ENCODE measurements at regions not wholly inside any gene's neighbourhood (a gene's known extent, or its start where the extent isn't known, plus 50 kb on each side); places are given as distances from the start of the nearest gene placed in this dataset.
A peak's percentile ranks its signal among the peaks of the same experiment; 100 is the strongest.

GRCh38 chr15:95816591-95816990 lies 513.9 kb upstream of the NR2F2 start:
- H3K27ac ChIP-seq = no peak overlapping the region
- H3K27me3 ChIP-seq (replicated peaks; ENCODE audit: insufficient read depth) = no peaks in the 10 kb centered on the region
- no peaks in the 10 kb centered on the region for H3F3A ChIP-seq (ENCODE audit: insufficient read depth)
- peak; percentile 48 for DNase-seq
- TF ChIP-seq EZH2 (IDR thresholded peaks at IDR 0.05; ENCODE audit: insufficient read depth, poor library complexity, severe bottlenecking) (no peak), EZH2phosphoT487 (IDR thresholded peaks at IDR 0.05; ENCODE audit: insufficient read depth, low read depth) (no peak)
- H3K79me2 ChIP-seq (ENCODE audit: insufficient read depth) = no peaks in the 10 kb centered on the region
- no peak overlapping the region for H2AFZ ChIP-seq
- H3K4me3 ChIP-seq = no peak overlapping the region
- 40 to 46% methylated on average over 4 of the region's 4 CpGs for WGBS, 2 experiments (ENCODE audit: low coverage in 1 of 2, low lambda C conversion rate in 2 of 2, missing lambda C conversion rate in 2 of 2)
- H3K9ac ChIP-seq = no peak overlapping the region
- H4K20me1 ChIP-seq (ENCODE audit: insufficient read depth) = no peaks in the 10 kb centered on the region
- no peak overlapping the region for H3K4me2 ChIP-seq (ENCODE audit: unreplicated experiment)
- no peaks in the 10 kb centered on the region for H3K9me3 ChIP-seq (ENCODE audit: low read depth)
- in situ Hi-C loops (cut with MboI) = no loop called here
- no peaks in the 10 kb centered on the region for H3K4me1 ChIP-seq (ENCODE audit: insufficient read depth)
- H3K9me2 ChIP-seq (ENCODE audit: insufficient read depth) = no peaks in the 10 kb centered on the region
- H3K36me3 ChIP-seq (ENCODE audit: low read depth) = no peaks in the 10 kb centered on the region

GRCh38 chr15:95822961-95823360 lies 507.5 kb upstream of the NR2F2 start:
- no peak overlapping the region for H3K9ac ChIP-seq
- H3K9me3 ChIP-seq (ENCODE audit: low read depth) = no peaks in the 10 kb centered on the region
- no peaks in the 10 kb centered on the region for H3K4me1 ChIP-seq (ENCODE audit: insufficient read depth)
- H3K36me3 ChIP-seq (ENCODE audit: low read depth) = no peaks in the 10 kb centered on the region
- no peaks in the 10 kb centered on the region for H3K9me2 ChIP-seq (ENCODE audit: insufficient read depth)
- H3K4me3 ChIP-seq = no peak overlapping the region
- no peak for TF ChIP-seq EZH2phosphoT487 (IDR thresholded peaks at IDR 0.05; ENCODE audit: insufficient read depth, low read depth)
- no peaks in the 10 kb centered on the region for H3F3A ChIP-seq (ENCODE audit: insufficient read depth)
- no peaks in the 10 kb centered on the region for H3K79me2 ChIP-seq (ENCODE audit: insufficient read depth)
- WGBS, 2 experiments (ENCODE audit: low coverage in 1 of 2, low lambda C conversion rate in 2 of 2, missing lambda C conversion rate in 2 of 2) = 70 to 72% methylated on average over 7 of the region's 7 CpGs
- no peak overlapping the region for H2AFZ ChIP-seq
- no peak overlapping the region for H3K27ac ChIP-seq
- no peak overlapping the region for H3K4me2 ChIP-seq (ENCODE audit: unreplicated experiment)
- DNase-seq = no peak
- no peaks in the 10 kb centered on the region for H4K20me1 ChIP-seq (ENCODE audit: insufficient read depth)
- in situ Hi-C loops (cut with MboI) = no loop called here
- H3K27me3 ChIP-seq (replicated peaks; ENCODE audit: insufficient read depth) = no peaks in the 10 kb centered on the region

GRCh38 chr15:95825208-95825607 lies 505.3 kb upstream of the NR2F2 start:
- Histone ChIP-seq H3K36me3 (ENCODE audit: low read depth) (no peaks in the 10 kb centered on the region), H3K27me3 (replicated peaks; ENCODE audit: insufficient read depth) (no peaks in the 10 kb centered on the region), H4K20me1 (ENCODE audit: insufficient read depth) (no peaks in the 10 kb centered on the region), H3K9ac (no peak overlapping the region), H3K9me2 (ENCODE audit: insufficient read depth) (no peaks in the 10 kb centered on the region), H3K27ac (no peak overlapping the region), H3K9me3 (ENCODE audit: low read depth) (no peaks in the 10 kb centered on the region), H3F3A (ENCODE audit: insufficient read depth) (no peaks in the 10 kb centered on the region), H3K4me2 (ENCODE audit: unreplicated experiment) (no peak overlapping the region), H3K79me2 (ENCODE audit: insufficient read depth) (no peaks in the 10 kb centered on the region), H3K4me3 (no peak overlapping the region), H3K4me1 (ENCODE audit: insufficient read depth) (no peaks in the 10 kb centered on the region), H2AFZ (no peak overlapping the region)
- no peak for DNase-seq
- WGBS, 2 experiments (ENCODE audit: low coverage in 1 of 2, low lambda C conversion rate in 2 of 2, missing lambda C conversion rate in 2 of 2) = 28 to 44% methylated on average over 2 of the region's 2 CpGs
- TF ChIP-seq EZH2phosphoT487 (IDR thresholded peaks at IDR 0.05; ENCODE audit: insufficient read depth, low read depth) = no peak
- TF ChIP-seq EZH2 (IDR thresholded peaks at IDR 0.05; ENCODE audit: insufficient read depth, poor library complexity, severe bottlenecking) = no peak
- in situ Hi-C loops (cut with MboI) = no loop called here

- DNase-seq = no peak
- no peaks in the 10 kb centered on the region for H3K9me2 ChIP-seq (ENCODE audit: insufficient read depth)
- TF ChIP-seq EZH2phosphoT487 (IDR thresholded peaks at IDR 0.05; ENCODE audit: insufficient read depth, low read depth) (no peak), EZH2 (IDR thresholded peaks at IDR 0.05; ENCODE audit: insufficient read depth, poor library complexity, severe bottlenecking) (no peak)
- no peak overlapping the region for H3K27ac ChIP-seq
- H3F3A ChIP-seq (ENCODE audit: insufficient read depth) = no peaks in the 10 kb centered on the region
- no peaks in the 10 kb centered on the region for H3K4me1 ChIP-seq (ENCODE audit: insufficient read depth)
- H2AFZ ChIP-seq = no peak overlapping the region
- H3K27me3 ChIP-seq (replicated peaks; ENCODE audit: insufficient read depth) = no peaks in the 10 kb centered on the region
- in situ Hi-C loops (cut with MboI) = no loop called here
- no peaks in the 10 kb centered on the region for H4K20me1 ChIP-seq (ENCODE audit: insufficient read depth)
- H3K9ac ChIP-seq = no peak overlapping the region
- H3K4me2 ChIP-seq (ENCODE audit: unreplicated experiment) = no peak overlapping the region
- H3K36me3 ChIP-seq (ENCODE audit: low read depth) = no peaks in the 10 kb centered on the region
- H3K9me3 ChIP-seq (ENCODE audit: low read depth) = no peaks in the 10 kb centered on the region
- no peak overlapping the region for H3K4me3 ChIP-seq
- 57 to 58% methylated on average over 8 of the region's 8 CpGs for WGBS, 2 experiments (ENCODE audit: low coverage in 1 of 2, low lambda C conversion rate in 2 of 2, missing lambda C conversion rate in 2 of 2)
- no peaks in the 10 kb centered on the region for H3K79me2 ChIP-seq (ENCODE audit: insufficient read depth)
Measured at GRCh38 chr15:95825671-95826411, 504.7 kb upstream of the NR2F2 start.

All from GM23248 (cell line).